ENCODE measurements at regions not wholly inside any gene's neighbourhood (a gene's known extent, or its start where the extent isn't known, plus 50 kb on each side); places are given as distances from the start of the nearest gene placed in this dataset.
"Not testable (repeated sequence)": the region's sequence is repeated elsewhere in the genome, so short reads cannot be mapped to it uniquely, and the experiment has no call there.

DNA sequence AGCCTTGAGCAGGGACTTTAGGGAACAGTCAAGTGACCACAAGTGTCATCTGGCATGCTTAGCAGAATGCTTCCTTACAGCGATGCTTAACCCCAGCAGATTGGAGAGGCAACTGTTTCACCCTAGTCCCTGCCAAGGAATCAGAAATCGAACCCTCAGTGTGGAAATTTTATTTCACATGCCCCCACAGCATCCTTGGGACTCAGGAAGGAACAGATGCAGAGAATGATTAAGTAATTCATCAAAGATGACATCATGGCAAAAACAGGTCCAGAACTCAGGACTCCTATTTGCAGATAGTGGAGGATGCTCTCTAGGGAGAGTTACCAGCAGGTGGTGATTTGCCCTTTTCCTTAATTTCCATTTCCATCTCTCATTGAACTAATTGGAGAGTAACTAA, 333.0 kb upstream of the KAZN start:
- no peak for DNase-seq (ENCODE audit: low spot score)
- no peaks in the 10 kb centered on the region for H3K36me3 Mint-ChIP-seq (ENCODE audit: low read depth)
- no peaks in the 10 kb centered on the region for H3K4me1 Mint-ChIP-seq (ENCODE audit: low read depth)
- no peak overlapping the region for H3K27ac Mint-ChIP-seq (ENCODE audit: unreplicated experiment)
- no peaks in the 10 kb centered on the region for H3K9me3 Mint-ChIP-seq (ENCODE audit: low read depth)
- peaks cover 11% of the 10 kb centered on the region for H3K27me3 Mint-ChIP-seq (ENCODE audit: low read depth)
- TF ChIP-seq, protein P1, sequence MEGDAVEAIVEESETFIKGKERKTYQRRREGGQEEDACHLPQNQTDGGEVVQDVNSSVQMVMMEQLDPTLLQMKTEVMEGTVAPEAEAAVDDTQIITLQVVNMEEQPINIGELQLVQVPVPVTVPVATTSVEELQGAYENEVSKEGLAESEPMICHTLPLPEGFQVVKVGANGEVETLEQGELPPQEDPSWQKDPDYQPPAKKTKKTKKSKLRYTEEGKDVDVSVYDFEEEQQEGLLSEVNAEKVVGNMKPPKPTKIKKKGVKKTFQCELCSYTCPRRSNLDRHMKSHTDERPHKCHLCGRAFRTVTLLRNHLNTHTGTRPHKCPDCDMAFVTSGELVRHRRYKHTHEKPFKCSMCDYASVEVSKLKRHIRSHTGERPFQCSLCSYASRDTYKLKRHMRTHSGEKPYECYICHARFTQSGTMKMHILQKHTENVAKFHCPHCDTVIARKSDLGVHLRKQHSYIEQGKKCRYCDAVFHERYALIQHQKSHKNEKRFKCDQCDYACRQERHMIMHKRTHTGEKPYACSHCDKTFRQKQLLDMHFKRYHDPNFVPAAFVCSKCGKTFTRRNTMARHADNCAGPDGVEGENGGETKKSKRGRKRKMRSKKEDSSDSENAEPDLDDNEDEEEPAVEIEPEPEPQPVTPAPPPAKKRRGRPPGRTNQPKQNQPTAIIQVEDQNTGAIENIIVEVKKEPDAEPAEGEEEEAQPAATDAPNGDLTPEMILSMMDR (IDR thresholded peaks at IDR 0.05): no peak
- H3K4me3 Mint-ChIP-seq (ENCODE audit: unreplicated experiment): no peak overlapping the region

DNA sequence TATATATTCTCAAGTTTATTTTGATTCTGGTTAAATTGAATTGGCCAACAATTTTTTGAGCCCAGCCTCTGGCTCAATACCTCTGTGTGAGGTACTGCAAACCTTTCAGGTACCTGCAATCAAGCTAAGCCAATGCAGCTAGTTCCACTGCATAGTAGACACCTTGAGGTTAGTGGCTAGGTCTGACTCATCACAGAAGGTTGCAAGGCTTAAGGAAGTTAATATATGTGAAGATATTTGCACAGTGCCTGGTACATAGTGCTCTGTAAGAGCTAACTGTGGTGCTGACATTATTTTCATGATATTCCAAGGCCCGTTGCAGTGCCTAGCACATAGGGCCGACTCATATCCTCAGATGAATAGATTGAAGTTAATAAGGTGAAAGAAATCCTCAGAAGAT, 330.5 kb upstream of the KAZN start:
- Mint-ChIP-seq H3K27ac (ENCODE audit: unreplicated experiment) (no peak overlapping the region), H3K36me3 (ENCODE audit: low read depth) (no peaks in the 10 kb centered on the region)

DNA sequence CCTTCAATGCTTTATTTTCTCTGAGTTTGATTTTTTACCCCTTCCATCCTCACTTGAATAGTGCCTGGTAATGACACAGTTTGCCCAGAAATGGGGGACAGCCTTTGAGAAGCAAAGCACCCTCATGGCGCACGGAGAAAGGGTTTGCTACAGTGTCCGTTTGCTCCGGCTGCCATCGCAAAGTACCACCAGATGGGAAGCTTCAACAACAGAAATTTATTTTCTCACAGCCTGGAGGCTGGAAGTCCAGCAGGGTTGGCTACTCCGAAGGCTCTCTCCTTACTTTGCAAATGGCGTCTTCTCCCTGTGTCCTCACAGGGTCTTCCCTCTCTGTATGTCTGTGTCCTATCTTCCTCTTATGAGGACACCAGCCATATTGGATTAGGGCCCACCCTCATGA, 327.7 kb upstream of the KAZN start:
- H3K4me1 Mint-ChIP-seq (ENCODE audit: low read depth): no peaks in the 10 kb centered on the region
- H3K4me3 Mint-ChIP-seq (ENCODE audit: unreplicated experiment): no peak overlapping the region
- no peak overlapping the region for H3K27ac Mint-ChIP-seq (ENCODE audit: unreplicated experiment)
- no peak for DNase-seq (ENCODE audit: low spot score)
- H3K36me3 Mint-ChIP-seq (ENCODE audit: low read depth): no peaks in the 10 kb centered on the region
- TF ChIP-seq, protein P1 (IDR thresholded peaks at IDR 0.05): no peak
- no peaks in the 10 kb centered on the region for H3K27me3 Mint-ChIP-seq (ENCODE audit: low read depth)
- H3K9me3 Mint-ChIP-seq (ENCODE audit: low read depth): peaks cover 15% of the 10 kb centered on the region

More for the DNA sequence above, 330.5 kb upstream of the KAZN start:
- Mint-ChIP-seq H3K4me1 (ENCODE audit: low read depth) (no peaks in the 10 kb centered on the region), H3K4me3 (ENCODE audit: unreplicated experiment) (no peak overlapping the region), H3K27me3 (ENCODE audit: low read depth) (peaks cover 3% of the 10 kb centered on the region), H3K9me3 (ENCODE audit: low read depth) (peaks cover 12% of the 10 kb centered on the region)
- DNase-seq (ENCODE audit: low spot score): no peak
- TF ChIP-seq, protein P1 (IDR thresholded peaks at IDR 0.05): no peak

DNA sequence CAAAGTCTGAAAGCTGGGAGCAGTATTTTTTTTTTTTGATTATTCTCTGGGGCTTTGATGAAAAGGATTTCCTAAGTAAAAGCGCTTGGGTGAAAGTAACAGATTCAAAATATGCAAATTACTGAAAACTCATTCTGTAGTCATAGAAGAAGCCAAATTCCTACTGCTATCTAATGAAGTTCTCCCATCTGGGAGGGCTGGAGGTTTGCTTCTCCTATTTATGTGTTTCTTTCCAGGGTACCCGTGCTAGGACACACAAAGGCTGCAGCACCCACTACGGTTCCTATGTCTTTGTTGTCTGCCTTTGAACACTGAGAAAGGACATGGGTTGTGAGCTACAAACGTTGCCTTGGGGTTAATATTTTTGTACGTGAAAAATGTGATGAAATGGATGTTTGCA, 324.7 kb upstream of the KAZN start:
- Mint-ChIP-seq H3K4me3 (ENCODE audit: unreplicated experiment) (no peak overlapping the region), H3K27ac (ENCODE audit: unreplicated experiment) (no peak overlapping the region), H3K36me3 (ENCODE audit: low read depth) (no peaks in the 10 kb centered on the region), H3K9me3 (ENCODE audit: low read depth) (peaks cover 15% of the 10 kb centered on the region), H3K4me1 (ENCODE audit: low read depth) (no peaks in the 10 kb centered on the region), H3K27me3 (ENCODE audit: low read depth) (no peaks in the 10 kb centered on the region)
- TF ChIP-seq, protein P1 (IDR thresholded peaks at IDR 0.05): no peak
- no peak for DNase-seq (ENCODE audit: low spot score)

DNA sequence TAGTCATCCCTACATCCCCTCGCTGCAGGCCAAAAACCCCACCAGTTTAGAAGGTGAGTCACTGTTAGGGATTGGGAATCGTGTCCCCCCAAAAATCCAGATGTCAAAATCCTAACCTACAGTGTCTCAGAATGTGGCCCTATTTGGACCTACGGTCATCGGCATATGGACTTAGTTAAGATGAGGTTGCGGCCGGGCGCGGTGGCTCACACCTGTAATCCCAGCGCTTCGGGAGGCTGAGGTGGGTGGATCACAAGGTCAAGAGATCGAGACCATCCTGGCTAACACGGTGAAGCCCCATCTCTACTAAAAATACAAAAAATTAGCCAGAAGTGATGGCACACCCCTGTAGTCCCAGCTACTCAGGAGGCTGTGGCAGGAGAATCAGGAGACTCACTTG, 318.6 kb upstream of the KAZN start:
- not testable (repeated sequence) for H3K4me1 Mint-ChIP-seq (ENCODE audit: low read depth); H3K9me3 Mint-ChIP-seq (ENCODE audit: low read depth); DNase-seq (ENCODE audit: low spot score); H3K27ac Mint-ChIP-seq (ENCODE audit: unreplicated experiment); H3K27me3 Mint-ChIP-seq (ENCODE audit: low read depth); H3K4me3 Mint-ChIP-seq (ENCODE audit: unreplicated experiment); H3K36me3 Mint-ChIP-seq (ENCODE audit: low read depth)

DNA sequence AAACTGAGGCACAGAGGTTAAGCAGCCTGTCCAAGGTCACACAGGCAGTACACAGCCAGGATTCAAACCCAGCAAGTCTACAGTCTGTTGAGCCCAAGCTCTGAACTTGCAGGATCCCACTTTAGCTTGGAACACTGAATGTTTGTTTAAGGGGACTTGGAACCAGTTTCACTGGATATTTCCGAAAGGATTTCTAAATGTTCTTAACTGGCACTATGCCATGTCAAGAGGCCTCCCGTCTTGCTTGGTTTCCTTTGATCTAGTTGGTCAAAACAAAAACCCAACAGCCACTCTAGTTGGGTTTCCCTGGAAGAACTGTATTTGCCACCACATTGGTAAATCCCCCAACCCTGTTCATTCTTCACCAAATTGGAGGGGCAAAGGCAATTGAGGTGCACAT, 317.6 kb upstream of the KAZN start:
- no peak overlapping the region for H3K27ac Mint-ChIP-seq (ENCODE audit: unreplicated experiment)
- no peak for DNase-seq (ENCODE audit: low spot score)
- no peaks in the 10 kb centered on the region for H3K4me1 Mint-ChIP-seq (ENCODE audit: low read depth)
- no peaks in the 10 kb centered on the region for H3K27me3 Mint-ChIP-seq (ENCODE audit: low read depth)
- no peak overlapping the region for H3K4me3 Mint-ChIP-seq (ENCODE audit: unreplicated experiment)
- TF ChIP-seq, protein P1 (IDR thresholded peaks at IDR 0.05): no peak
- no peaks in the 10 kb centered on the region for H3K36me3 Mint-ChIP-seq (ENCODE audit: low read depth)
- peaks cover 4% of the 10 kb centered on the region for H3K9me3 Mint-ChIP-seq (ENCODE audit: low read depth)

Data from chondrocyte (in vitro differentiated cells).